ENCODE measurements at regions not wholly inside any gene's neighbourhood (a gene's known extent, or its start where the extent isn't known, plus 50 kb on each side); places are given as distances from the start of the nearest gene placed in this dataset.

DNA sequence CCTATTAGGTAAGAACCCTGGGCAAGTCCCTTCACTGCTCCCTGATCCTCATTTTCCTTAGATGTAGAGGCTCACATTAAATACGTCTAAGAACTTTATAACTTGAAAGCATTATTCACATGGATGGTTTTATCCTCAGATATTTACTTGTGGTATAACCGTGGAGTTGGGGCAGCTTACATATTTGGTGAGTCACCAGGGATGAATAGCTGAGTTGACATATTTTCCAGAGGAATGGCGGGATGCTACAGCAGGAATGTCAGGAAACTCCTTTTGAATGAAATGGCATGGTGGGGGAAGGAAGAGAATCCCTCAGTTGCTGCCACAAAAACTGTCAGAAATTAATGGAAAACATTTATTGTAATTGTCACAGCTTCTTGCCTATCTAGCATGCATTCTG is 165.3 kb upstream of the RPS6KA3 start:
- BruUV-seq (replicated peaks), result no TSS peak

DNA sequence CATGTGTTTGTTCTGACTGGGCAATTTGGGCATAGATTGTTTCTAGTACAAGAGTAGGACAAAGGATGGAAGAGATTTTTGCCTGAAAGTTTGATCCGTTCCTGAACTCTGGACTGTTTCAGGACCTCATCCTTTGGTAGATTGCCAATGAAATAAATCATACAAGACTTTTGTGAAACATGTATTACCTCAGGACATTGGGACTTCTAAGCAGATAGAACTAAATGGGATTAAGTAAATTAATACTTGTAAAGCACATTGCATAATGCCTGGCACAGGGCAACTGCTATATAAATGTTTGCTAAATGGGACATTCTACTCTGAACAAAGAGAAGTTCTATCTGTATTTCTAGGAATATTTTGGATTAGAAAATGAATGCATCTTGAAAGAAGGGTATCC is 164.8 kb upstream of the RPS6KA3 start:
- Histone ChIP-seq H3K4me2 (ENCODE audit: low read length) (no peak overlapping the region), H3K4me3 (ENCODE audit: low read depth, low read length, poor library complexity, severe bottlenecking) (no peak overlapping the region), H3K36me3 (ENCODE audit: insufficient read depth, low read length) (no peaks in the 10 kb centered on the region), H3K4me1 (ENCODE audit: insufficient read depth, low read length, poor library complexity, severe bottlenecking) (no peaks in the 10 kb centered on the region), H3K79me2 (ENCODE audit: insufficient read depth, low read depth, low read length) (no peaks in the 10 kb centered on the region), H3K9me3 (ENCODE audit: low read length) (no peaks in the 10 kb centered on the region), H3K9me2 (ENCODE audit: insufficient read depth, low read length) (no peaks in the 10 kb centered on the region), H2AFZ (ENCODE audit: low read length) (no peak overlapping the region), H4K20me1 (ENCODE audit: insufficient read depth, low read length) (no peaks in the 10 kb centered on the region), H3K27ac (ENCODE audit: low read depth, low read length, poor library complexity, severe bottlenecking) (no peak overlapping the region)
- TF ChIP-seq, protein P1, sequence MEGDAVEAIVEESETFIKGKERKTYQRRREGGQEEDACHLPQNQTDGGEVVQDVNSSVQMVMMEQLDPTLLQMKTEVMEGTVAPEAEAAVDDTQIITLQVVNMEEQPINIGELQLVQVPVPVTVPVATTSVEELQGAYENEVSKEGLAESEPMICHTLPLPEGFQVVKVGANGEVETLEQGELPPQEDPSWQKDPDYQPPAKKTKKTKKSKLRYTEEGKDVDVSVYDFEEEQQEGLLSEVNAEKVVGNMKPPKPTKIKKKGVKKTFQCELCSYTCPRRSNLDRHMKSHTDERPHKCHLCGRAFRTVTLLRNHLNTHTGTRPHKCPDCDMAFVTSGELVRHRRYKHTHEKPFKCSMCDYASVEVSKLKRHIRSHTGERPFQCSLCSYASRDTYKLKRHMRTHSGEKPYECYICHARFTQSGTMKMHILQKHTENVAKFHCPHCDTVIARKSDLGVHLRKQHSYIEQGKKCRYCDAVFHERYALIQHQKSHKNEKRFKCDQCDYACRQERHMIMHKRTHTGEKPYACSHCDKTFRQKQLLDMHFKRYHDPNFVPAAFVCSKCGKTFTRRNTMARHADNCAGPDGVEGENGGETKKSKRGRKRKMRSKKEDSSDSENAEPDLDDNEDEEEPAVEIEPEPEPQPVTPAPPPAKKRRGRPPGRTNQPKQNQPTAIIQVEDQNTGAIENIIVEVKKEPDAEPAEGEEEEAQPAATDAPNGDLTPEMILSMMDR (conservative IDR thresholded peaks at IDR 0.05; ENCODE audit: low read length), result no peak
- TF ChIP-seq EZH2phosphoT487 (IDR thresholded peaks at IDR 0.05; ENCODE audit: borderline replicate concordance, low read depth, low read length), result no peak
- no TSS peak for BruUV-seq (replicated peaks)
- intact Hi-C loops (cut with micrococcal nuclease; ENCODE audit: unreplicated experiment), result no loop called here
- CTCF ChIA-PET (ENCODE audit: unreplicated experiment), result no interaction called here
- POLR2A ChIA-PET, result no interaction called here
- no peak for DNase-seq (ENCODE audit: low spot score)

More for the DNA sequence above, 165.3 kb upstream of the RPS6KA3 start:
- H3K79me2 ChIP-seq (ENCODE audit: insufficient read depth, low read depth, low read length), result no peaks in the 10 kb centered on the region
- H3K4me1 ChIP-seq (ENCODE audit: insufficient read depth, low read length, poor library complexity, severe bottlenecking), result no peaks in the 10 kb centered on the region
- H3K4me3 ChIP-seq (ENCODE audit: low read depth, low read length, poor library complexity, severe bottlenecking), result no peak overlapping the region
- no peaks in the 10 kb centered on the region for H3K36me3 ChIP-seq (ENCODE audit: insufficient read depth, low read length)
- ChIA-PET CTCF (ENCODE audit: unreplicated experiment) (no interaction called here), POLR2A (interaction anchor here (0.7 kb wide), 1 partner anchor 133 kb away, joined by 3 read pairs; no protein-coding TSS in a partner anchor)
- intact Hi-C loops (cut with micrococcal nuclease; ENCODE audit: unreplicated experiment), result no loop called here
- DNase-seq (ENCODE audit: low spot score), result no peak
- no peaks in the 10 kb centered on the region for H3K9me2 ChIP-seq (ENCODE audit: insufficient read depth, low read length)
- no peak overlapping the region for H3K4me2 ChIP-seq (ENCODE audit: low read length)
- no peak overlapping the region for H2AFZ ChIP-seq (ENCODE audit: low read length)
- H3K9me3 ChIP-seq (ENCODE audit: low read length), result no peaks in the 10 kb centered on the region
- TF ChIP-seq, protein P1 (conservative IDR thresholded peaks at IDR 0.05; ENCODE audit: low read length), result no peak
- no peak for TF ChIP-seq EZH2phosphoT487 (IDR thresholded peaks at IDR 0.05; ENCODE audit: borderline replicate concordance, low read depth, low read length)
- H3K27ac ChIP-seq (ENCODE audit: low read depth, low read length, poor library complexity, severe bottlenecking), result no peak overlapping the region
- H4K20me1 ChIP-seq (ENCODE audit: insufficient read depth, low read length), result no peaks in the 10 kb centered on the region

DNA sequence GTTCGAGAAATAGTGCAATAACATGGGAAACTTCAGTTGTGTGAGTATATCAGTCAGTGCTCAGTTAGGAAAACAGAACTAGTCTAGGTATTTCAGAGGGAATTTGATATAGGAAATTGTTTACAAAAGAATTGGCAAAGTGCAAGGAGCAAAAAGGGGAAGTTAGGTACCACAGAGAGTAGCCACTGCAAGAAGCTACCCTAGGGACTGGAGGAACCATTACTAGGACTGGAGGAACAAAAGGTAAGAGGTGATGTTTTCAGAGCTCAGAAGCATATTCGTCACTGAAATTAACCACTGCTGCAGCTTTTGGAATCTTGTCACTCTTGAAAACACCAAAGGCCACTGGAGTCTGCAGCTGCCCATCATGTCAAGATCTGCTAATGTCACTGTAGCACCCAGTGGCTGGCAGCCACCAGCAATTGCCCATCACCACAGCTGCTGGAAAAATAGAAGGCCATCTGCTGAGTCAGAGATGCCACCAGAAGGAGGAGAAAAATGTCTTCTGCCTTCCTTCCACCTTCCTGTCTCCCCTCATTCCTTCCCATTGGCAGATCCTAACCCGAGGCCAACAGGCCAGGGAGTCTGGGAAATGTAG is 160.6 kb upstream of the RPS6KA3 start:
- TF ChIP-seq, protein P1 (conservative IDR thresholded peaks at IDR 0.05; ENCODE audit: low read length), result no peak
- no peak for TF ChIP-seq EZH2phosphoT487 (IDR thresholded peaks at IDR 0.05; ENCODE audit: borderline replicate concordance, low read depth, low read length)
- H3K9me3 ChIP-seq (ENCODE audit: low read length), result no peaks in the 10 kb centered on the region
- no peak overlapping the region for H3K27ac ChIP-seq (ENCODE audit: low read depth, low read length, poor library complexity, severe bottlenecking)
- no peak for DNase-seq (ENCODE audit: low spot score)
- no peak overlapping the region for H3K4me2 ChIP-seq (ENCODE audit: low read length)
- no peaks in the 10 kb centered on the region for H3K36me3 ChIP-seq (ENCODE audit: insufficient read depth, low read length)
- no peak overlapping the region for H3K4me3 ChIP-seq (ENCODE audit: low read depth, low read length, poor library complexity, severe bottlenecking)
- H3K4me1 ChIP-seq (ENCODE audit: insufficient read depth, low read length, poor library complexity, severe bottlenecking), result no peaks in the 10 kb centered on the region
- no TSS peak for BruUV-seq (replicated peaks)
- H3K9me2 ChIP-seq (ENCODE audit: insufficient read depth, low read length), result no peaks in the 10 kb centered on the region
- H2AFZ ChIP-seq (ENCODE audit: low read length), result no peak overlapping the region
- ChIA-PET POLR2A (no interaction called here), CTCF (ENCODE audit: unreplicated experiment) (no interaction called here)
- H3K79me2 ChIP-seq (ENCODE audit: insufficient read depth, low read depth, low read length), result no peaks in the 10 kb centered on the region
- intact Hi-C loops (cut with micrococcal nuclease; ENCODE audit: unreplicated experiment), result no loop called here
- H4K20me1 ChIP-seq (ENCODE audit: insufficient read depth, low read length), result no peaks in the 10 kb centered on the region
